ENCODE measurements at regions not wholly inside any gene's neighbourhood (a gene's known extent, or its start where the extent isn't known, plus 50 kb on each side); places are given as distances from the start of the nearest gene placed in this dataset.

GRCh38 chr4:184282251-184282713 lies 64.6 kb upstream of the ENPP6 start:
- Histone ChIP-seq H4K20me1 (ENCODE audit: control insufficient read depth, insufficient read depth, low read depth, low read length) (no peaks in the 10 kb centered on the region), H3K79me2 (ENCODE audit: control insufficient read depth, low read length) (no peaks in the 10 kb centered on the region), H3K36me3 (ENCODE audit: control insufficient read depth, low read length) (peaks cover 13% of the 10 kb centered on the region), H3K4me1 (ENCODE audit: control insufficient read depth, low read length) (peaks cover 80% of the 10 kb centered on the region), H3K9me2 (replicated peaks; ENCODE audit: control insufficient read depth, low read length) (no peaks in the 10 kb centered on the region), H3K27ac (ENCODE audit: low read depth, low read length) (peak overlapping the region; percentile 89), H3K27me3 (ENCODE audit: control insufficient read depth, low read length) (no peaks in the 10 kb centered on the region), H3K4me2 (ENCODE audit: low read length) (peak overlapping the region; percentile 92), H3K4me3 (ENCODE audit: low read length) (peak overlapping the region; percentile 67), H3F3A (ENCODE audit: control insufficient read depth, insufficient read depth) (peaks cover 33% of the 10 kb centered on the region), H3K9me3 (ENCODE audit: control insufficient read depth, insufficient read depth, low read length) (peaks cover 7% of the 10 kb centered on the region; the same call in 1 of the 2 replicates)
- no peak for TF ChIP-seq CTCF (IDR thresholded peaks at IDR 0.05; ENCODE audit: low read depth, low read length, poor library complexity, severe bottlenecking)
- TF ChIP-seq EZH2phosphoT487 (IDR thresholded peaks at IDR 0.05; ENCODE audit: borderline replicate concordance, low read length), result no peak

- Histone ChIP-seq H3K4me1 (ENCODE audit: control insufficient read depth, low read length) (peaks cover 72% of the 10 kb centered on the region), H3K27ac (ENCODE audit: low read depth, low read length) (peak overlapping the region; percentile 89)
Measured at GRCh38 chr4:184281231-184282139, 63.8 kb upstream of the ENPP6 start.

GRCh38 chr4:184280591-184281071 lies 63.0 kb upstream of the ENPP6 start:
- H3K4me3 ChIP-seq (ENCODE audit: low read length), result peak overlapping the region; percentile 11; the same call in 1 of the 2 replicates

More at GRCh38 chr4:184281231-184282139, 63.8 kb upstream of the ENPP6 start:
- H3K9me3 ChIP-seq (ENCODE audit: control insufficient read depth, insufficient read depth, low read length), result peaks cover 13% of the 10 kb centered on the region; the same call in 1 of the 2 replicates
- peak overlapping the region; percentile 67 for H3K4me3 ChIP-seq (ENCODE audit: low read length)
- H3K4me2 ChIP-seq (ENCODE audit: low read length), result peak overlapping the region; percentile 92
- H3K27me3 ChIP-seq (ENCODE audit: control insufficient read depth, low read length), result no peaks in the 10 kb centered on the region
- peaks cover 33% of the 10 kb centered on the region for H3F3A ChIP-seq (ENCODE audit: control insufficient read depth, insufficient read depth)
- H3K9me2 ChIP-seq (replicated peaks; ENCODE audit: control insufficient read depth, low read length), result no peaks in the 10 kb centered on the region
- peaks cover 13% of the 10 kb centered on the region for H3K36me3 ChIP-seq (ENCODE audit: control insufficient read depth, low read length)
- H3K79me2 ChIP-seq (ENCODE audit: control insufficient read depth, low read length), result no peaks in the 10 kb centered on the region
- H4K20me1 ChIP-seq (ENCODE audit: control insufficient read depth, insufficient read depth, low read depth, low read length), result no peaks in the 10 kb centered on the region
- TF ChIP-seq EZH2phosphoT487 (IDR thresholded peaks at IDR 0.05; ENCODE audit: borderline replicate concordance, low read length), result no peak
- TF ChIP-seq CTCF (IDR thresholded peaks at IDR 0.05; ENCODE audit: low read depth, low read length, poor library complexity, severe bottlenecking), result no peak

More at GRCh38 chr4:184280591-184281071, 63.0 kb upstream of the ENPP6 start:
- Histone ChIP-seq H3F3A (ENCODE audit: control insufficient read depth, insufficient read depth) (peaks cover 33% of the 10 kb centered on the region), H3K36me3 (ENCODE audit: control insufficient read depth, low read length) (peaks cover 13% of the 10 kb centered on the region), H3K79me2 (ENCODE audit: control insufficient read depth, low read length) (no peaks in the 10 kb centered on the region), H3K4me1 (ENCODE audit: control insufficient read depth, low read length) (peaks cover 64% of the 10 kb centered on the region), H3K4me2 (ENCODE audit: low read length) (peak overlapping the region; percentile 92; the same call in 1 of the 2 replicates), H3K27ac (ENCODE audit: low read depth, low read length) (no peak overlapping the region), H3K9me2 (replicated peaks; ENCODE audit: control insufficient read depth, low read length) (no peaks in the 10 kb centered on the region), H3K9me3 (ENCODE audit: control insufficient read depth, insufficient read depth, low read length) (peaks cover 17% of the 10 kb centered on the region; the same call in 1 of the 2 replicates), H4K20me1 (ENCODE audit: control insufficient read depth, insufficient read depth, low read depth, low read length) (no peaks in the 10 kb centered on the region), H3K27me3 (ENCODE audit: control insufficient read depth, low read length) (no peaks in the 10 kb centered on the region)
- TF ChIP-seq CTCF (IDR thresholded peaks at IDR 0.05; ENCODE audit: low read depth, low read length, poor library complexity, severe bottlenecking) (no peak), EZH2phosphoT487 (IDR thresholded peaks at IDR 0.05; ENCODE audit: borderline replicate concordance, low read length) (no peak)
